ENCODE measurements at regions not wholly inside any gene's neighbourhood (a gene's known extent, or its start where the extent isn't known, plus 50 kb on each side); places are given as distances from the start of the nearest gene placed in this dataset.
"Not testable (repeated sequence)": the region's sequence is repeated elsewhere in the genome, so short reads cannot be mapped to it uniquely, and the experiment has no call there.

GRCh38 chr2:6073191-6074088 is 381.3 kb downstream of the SOX11 start:
- peak; percentile 63 for DNase-seq

GRCh38 chr2:6074089-6074643 is 382.0 kb downstream of the SOX11 start:
- no peak for DNase-seq

GRCh38 chr2:6077585-6077984 is 385.4 kb downstream of the SOX11 start:
- no peak for DNase-seq

- no peak for DNase-seq
These were observed 386.2 kb downstream of the SOX11 start for GRCh38 chr2:6078414-6078813.

GRCh38 chr2:6079405-6079804 is 387.2 kb downstream of the SOX11 start:
- no peak for DNase-seq

GRCh38 chr2:6080932-6081753 is 389.0 kb downstream of the SOX11 start:
- DNase-seq = peak; percentile 18

GRCh38 chr2:6081955-6082624 is 389.9 kb downstream of the SOX11 start:
- no peak for DNase-seq

- DNase-seq = no peak
These were observed 390.4 kb downstream of the SOX11 start for GRCh38 chr2:6082625-6083018.

GRCh38 chr2:6083136-6083535 is 391.0 kb downstream of the SOX11 start:
- DNase-seq = no peak

GRCh38 chr2:6089474-6089873 is 397.3 kb downstream of the SOX11 start:
- DNase-seq = no peak

GRCh38 chr2:6103372-6103771 is 411.2 kb downstream of the SOX11 start:
- no peak for DNase-seq

- DNase-seq = peak; percentile 74
These were observed 411.8 kb downstream of the SOX11 start for GRCh38 chr2:6103949-6104348.

- no peak for DNase-seq
These were observed 415.1 kb downstream of the SOX11 start for GRCh38 chr2:6107290-6107689.

- DNase-seq = no peak
These were observed 417.6 kb downstream of the SOX11 start for GRCh38 chr2:6109831-6110230.

- no peak for DNase-seq
These were observed 419.6 kb downstream of the SOX11 start for GRCh38 chr2:6111781-6112261.

- DNase-seq = no peak
These were observed 421.6 kb downstream of the SOX11 start for GRCh38 chr2:6113786-6114185.

GRCh38 chr2:6127718-6128117 is 435.5 kb downstream of the SOX11 start:
- DNase-seq = no peak

- no peak for DNase-seq
These were observed 447.0 kb downstream of the SOX11 start for GRCh38 chr2:6139142-6139541.

- no peak for DNase-seq
These were observed 447.7 kb downstream of the SOX11 start for GRCh38 chr2:6139916-6140315.

- DNase-seq = no peak
These were observed 448.3 kb downstream of the SOX11 start for GRCh38 chr2:6140509-6140908.

GRCh38 chr2:6143812-6144211 is 451.6 kb downstream of the SOX11 start:
- no peak for DNase-seq

- DNase-seq = not testable (repeated sequence)
These were observed 455.0 kb downstream of the SOX11 start for GRCh38 chr2:6147215-6147614.

GRCh38 chr2:6148882-6149281 is 456.7 kb downstream of the SOX11 start:
- no peak for DNase-seq

Measured in NCI-H1092 (cell line).